Hypothalamus (tissue), 51 donors: ENCODE measurements at regions not wholly inside any gene's neighbourhood (a gene's known extent, or its start where the extent isn't known, plus 50 kb on each side); places are given as distances from the start of the nearest gene placed in this dataset.

Experiments used
- DNase-seq, 51 donors: peaks; one replicate each; lab custom pipeline; 2025; lab: John Stamatoyannopoulos, UW

- DNase-seq = no peak
These were observed 88.4 kb downstream of the BBS10 start for GRCh38 chr12:76259660-76260389.

- DNase-seq = no peak
These were observed 89.1 kb downstream of the BBS10 start for GRCh38 chr12:76259106-76259505.

- DNase-seq = no peak
These were observed 91.3 kb downstream of the BBS10 start for GRCh38 chr12:76256904-76257303.

DNA sequence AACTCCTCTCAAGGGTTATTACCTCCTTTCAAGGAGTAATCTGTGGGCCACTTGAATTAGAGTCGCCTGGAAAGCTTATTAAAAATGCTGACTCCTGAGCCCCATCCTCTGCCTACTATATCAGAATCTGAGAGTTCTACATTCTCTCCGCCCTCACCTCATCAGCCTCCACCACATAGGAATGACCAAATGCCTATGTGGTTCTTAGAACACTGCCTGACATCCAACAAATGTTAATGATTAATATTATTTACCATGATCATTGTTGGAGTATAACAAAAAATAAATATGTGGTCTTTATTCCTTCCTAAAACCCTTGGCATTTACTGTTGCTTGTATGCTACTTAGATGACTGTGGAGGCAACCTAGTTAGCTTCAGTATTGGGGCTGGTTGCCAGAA is 91.9 kb downstream of the BBS10 start:
- DNase-seq = no peak

GRCh38 chr12:76255692-76256091 is 92.5 kb downstream of the BBS10 start:
- no peak for DNase-seq

- no peak for DNase-seq
These were observed 92.9 kb downstream of the BBS10 start for GRCh38 chr12:76255281-76255680.

- DNase-seq = no peak
These were observed 96.2 kb downstream of the BBS10 start for GRCh38 chr12:76252031-76252430.

DNA sequence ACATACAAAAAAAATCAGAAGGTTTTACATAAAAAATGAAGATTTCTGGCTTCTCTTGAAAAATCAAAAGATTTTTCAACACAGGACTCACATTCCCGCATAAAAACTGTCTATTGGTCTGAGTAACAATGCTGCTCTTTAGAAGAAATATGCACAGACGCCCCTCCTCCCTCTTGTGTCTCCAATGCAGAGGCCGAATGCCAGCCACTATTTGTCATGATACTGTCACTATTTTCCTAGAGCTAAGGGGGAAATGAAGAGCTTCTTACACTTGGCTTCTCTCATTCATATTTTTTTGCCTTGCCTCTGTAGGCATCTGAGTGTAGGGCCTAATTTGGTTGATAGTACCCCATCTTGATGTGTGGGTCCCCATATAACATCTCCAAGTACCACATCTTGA is 98.0 kb downstream of the BBS10 start:
- DNase-seq = no peak

GRCh38 chr12:76249501-76249900 is 98.7 kb downstream of the BBS10 start:
- no peak for DNase-seq

DNA sequence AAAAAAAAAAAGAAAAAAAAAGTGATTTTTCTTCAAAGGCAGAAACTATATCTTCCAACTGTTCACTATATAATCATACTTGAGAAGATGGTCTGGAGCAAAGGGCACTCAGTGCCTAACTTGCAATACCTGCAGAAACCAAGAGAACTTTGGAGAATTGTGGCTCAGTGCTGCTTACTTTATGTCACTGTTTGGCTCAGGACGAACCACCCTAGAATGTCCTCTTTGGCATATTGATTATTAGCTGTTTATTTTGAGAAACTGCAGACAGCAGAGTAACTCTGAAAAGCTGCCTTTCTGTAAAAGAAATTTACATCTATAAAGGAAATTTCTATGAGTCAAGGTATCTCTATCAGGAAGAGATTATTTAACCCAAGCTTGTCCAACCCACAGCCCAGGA is 100.2 kb downstream of the BBS10 start:
- no peak for DNase-seq

- no peak for DNase-seq
These were observed 101.1 kb downstream of the BBS10 start for GRCh38 chr12:76247026-76247646.

GRCh38 chr12:76246611-76247010 is 101.6 kb downstream of the BBS10 start:
- no peak for DNase-seq

DNA sequence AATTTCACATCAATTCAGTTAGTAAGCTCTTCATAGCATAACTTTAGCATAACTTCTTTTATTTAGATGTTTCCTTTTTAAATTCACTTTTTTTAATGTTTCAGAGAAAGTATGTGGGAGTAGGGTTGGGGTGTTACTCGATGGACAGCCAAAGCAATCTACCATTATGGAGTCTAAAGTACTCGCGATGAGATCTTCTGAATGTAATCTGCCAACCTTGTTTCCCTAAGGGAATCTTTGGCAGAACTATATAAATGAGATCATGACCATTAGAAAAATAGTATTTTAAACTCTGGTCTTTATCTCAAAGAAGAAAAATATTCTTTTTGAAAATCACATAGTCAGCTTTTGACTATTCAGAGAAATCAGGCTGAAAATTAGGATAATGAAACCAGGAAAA is 103.9 kb downstream of the BBS10 start:
- DNase-seq = no peak

DNA sequence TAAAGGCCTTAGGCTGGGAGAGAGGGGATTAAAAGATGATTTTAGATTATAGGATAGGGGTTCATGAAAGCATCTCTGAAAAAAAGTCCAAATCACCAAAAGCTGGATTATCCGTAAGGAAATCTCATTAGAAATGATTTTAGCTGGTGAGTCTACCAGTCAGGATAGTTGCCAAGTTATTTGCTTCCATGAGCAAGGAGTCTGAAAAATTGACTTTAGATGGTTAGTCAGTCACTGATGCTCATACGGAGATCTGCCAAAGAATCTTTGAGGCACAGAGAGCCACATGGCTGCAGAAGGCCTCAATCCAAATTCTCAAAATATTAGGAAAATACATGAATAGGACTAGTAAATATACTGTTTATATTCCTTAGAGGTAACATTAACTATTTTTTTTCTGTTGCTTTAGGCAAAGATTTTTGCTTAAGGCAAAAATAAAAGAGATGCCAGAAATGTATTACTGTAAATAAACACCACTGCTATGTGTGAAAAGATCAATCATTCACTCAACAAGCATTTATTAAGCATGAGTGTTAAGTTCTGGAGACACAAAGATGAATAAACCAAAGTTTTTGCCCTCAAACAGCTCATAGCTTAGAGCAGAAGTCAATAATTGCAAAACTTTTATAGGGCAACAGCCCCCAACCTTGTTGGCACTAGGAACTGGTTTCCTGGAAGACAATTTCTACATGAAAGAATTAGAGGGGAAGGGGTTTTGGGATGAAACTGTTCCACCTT is 105.2 kb downstream of the BBS10 start:
- no peak for DNase-seq

DNA sequence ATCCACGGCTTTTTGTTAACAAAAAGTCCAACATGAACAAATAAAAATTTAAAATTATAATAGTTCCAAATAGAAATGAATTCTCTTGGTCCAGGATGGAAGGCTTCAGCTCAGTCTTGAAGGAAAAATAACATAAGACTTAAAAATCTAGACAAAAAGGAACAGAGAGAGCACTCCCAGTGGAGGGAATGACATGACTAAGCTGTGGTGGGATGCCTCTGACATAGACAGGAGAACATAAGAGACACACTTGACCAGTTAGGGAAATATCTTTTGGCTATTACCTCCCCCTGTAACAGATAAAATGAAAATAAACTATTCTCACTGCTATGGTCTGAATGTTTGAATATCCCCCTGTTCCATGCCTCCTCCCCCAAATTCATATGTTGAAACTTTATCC is 106.8 kb downstream of the BBS10 start:
- no peak for DNase-seq

- DNase-seq = no peak
These were observed 107.9 kb downstream of the BBS10 start for GRCh38 chr12:76240281-76240680.

DNA sequence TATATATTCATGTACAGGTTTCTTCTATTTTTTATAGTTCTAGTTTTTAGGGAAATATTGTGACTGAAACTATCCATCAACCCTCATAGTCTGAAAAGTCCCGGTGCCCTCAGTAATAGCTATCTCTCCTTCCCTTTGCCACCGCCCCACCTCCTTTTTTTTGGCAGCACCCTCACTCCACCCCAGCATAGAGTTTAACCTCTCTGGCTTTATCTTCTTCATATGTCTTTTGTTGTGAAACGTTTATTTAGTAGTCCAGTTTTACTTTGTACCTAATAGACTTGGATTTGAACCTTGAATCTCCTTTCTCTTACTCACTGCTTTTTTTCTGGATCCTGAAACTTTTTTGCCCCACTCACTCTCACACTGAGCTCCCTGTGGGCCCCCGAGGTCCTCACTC is 109.5 kb downstream of the BBS10 start:
- no peak for DNase-seq

- DNase-seq = no peak
These were observed 111.0 kb downstream of the BBS10 start for GRCh38 chr12:76237086-76237701.

- DNase-seq = no peak
These were observed 111.6 kb downstream of the BBS10 start for GRCh38 chr12:76236640-76237039.

- DNase-seq = no peak
These were observed 113.5 kb downstream of the BBS10 start for GRCh38 chr12:76234741-76235140.

GRCh38 chr12:76232013-76232412 is 116.2 kb downstream of the BBS10 start:
- no peak for DNase-seq

DNA sequence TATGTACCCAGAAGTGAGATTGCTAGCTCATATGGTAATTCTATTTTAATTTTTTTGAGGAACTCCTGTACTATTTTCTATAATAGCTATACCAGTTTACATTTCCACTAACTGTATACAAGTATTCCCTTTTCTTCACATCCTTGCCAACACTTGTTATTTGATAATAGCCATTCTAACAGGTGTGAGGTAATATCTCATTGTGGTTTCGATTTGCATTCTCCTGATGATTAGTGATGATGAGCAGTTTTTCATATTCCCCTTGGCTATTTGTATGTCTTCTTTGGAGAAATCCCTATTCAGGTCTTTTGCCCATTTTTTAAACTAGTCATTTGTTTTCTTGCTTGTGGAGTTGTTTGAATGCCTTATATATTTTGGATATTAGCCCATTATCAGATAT is 121.3 kb downstream of the BBS10 start:
- no peak for DNase-seq
